Neural cell (in vitro differentiated cells): ENCODE measurements at regions not wholly inside any gene's neighbourhood (a gene's known extent, or its start where the extent isn't known, plus 50 kb on each side); places are given as distances from the start of the nearest gene placed in this dataset.

Source experiments
- H2AFZ ChIP-seq: fragments of 200-600, 300-800 bp; sonication (generic), shearing (Covaris generic); 2 replicates; pipeline ENCODE4 v1.6.0; 2014; ENCODE audit warnings: low read depth, mild to moderate bottlenecking, antibody characterized with exemption, low read length, moderate library complexity
- H3F3A ChIP-seq: fragments of 200-600 bp; shearing (Covaris generic); 2 replicates; pipeline ENCODE4 v1.6.1; 2016; ENCODE audit warnings: mild to moderate bottlenecking, moderate library complexity, mixed read lengths, antibody characterized with exemption, low read length; ENCODE audit not compliant: insufficient read depth, poor library complexity, severe bottlenecking
- H3K27ac ChIP-seq: fragments of 200-600, 300-800 bp; sonication (generic), shearing (Covaris generic); 2 replicates; pipeline ENCODE4 v1.5.1; 2014; ENCODE audit warnings: mild to moderate bottlenecking, low read length, moderate library complexity
- H3K27me3 ChIP-seq: fragments of 300-800, 200-600 bp; sonication (generic), shearing (Covaris generic); 2 replicates; pipeline ENCODE4 v1.6.0; 2014; ENCODE audit warnings: mild to moderate bottlenecking, low read depth, low read length, moderate library complexity; ENCODE audit not compliant: insufficient read depth
- H3K36me3 ChIP-seq: fragments of 300-800, 200-600 bp; sonication (generic), shearing (Covaris generic); 2 replicates; pipeline ENCODE4 v1.5.1; 2014; ENCODE audit warnings: mild to moderate bottlenecking, antibody characterized with exemption, low read length, moderate library complexity; ENCODE audit not compliant: insufficient read depth
- H3K4me2 ChIP-seq: fragments of 300-800, 200-600 bp; sonication (generic), shearing (Covaris generic); 2 replicates; pipeline ENCODE4 v1.6.0; 2014; ENCODE audit warnings: mild to moderate bottlenecking, low read length
- H3K4me3 ChIP-seq: fragments of 300-800, 200-600 bp; sonication (generic), shearing (Covaris generic); 2 replicates; pipeline ENCODE4 v1.5.1; 2014; ENCODE audit warnings: mild to moderate bottlenecking, low read length, moderate library complexity
- H3K79me2 ChIP-seq: fragments of 200-600 bp; shearing (Covaris generic); replicated peaks from 2 replicates; pipeline ENCODE4 v1.6.0; 2014; ENCODE audit warnings: mild to moderate bottlenecking, low read length, moderate library complexity; ENCODE audit not compliant: insufficient read depth
- H3K9ac ChIP-seq: fragments of 300-800, 200-600 bp; sonication (generic), shearing (Covaris generic); 2 replicates; pipeline ENCODE4 v1.6.1; 2016; ENCODE audit warnings: mild to moderate bottlenecking, low read length, mixed read lengths
- H3K9me2 ChIP-seq: fragments of 200-600 bp; shearing (Covaris generic); 2 replicates; pipeline ENCODE4 v1.6.1; 2016; ENCODE audit warnings: mild to moderate bottlenecking, low read length, mixed read lengths; ENCODE audit not compliant: insufficient read depth
- H3K9me3 ChIP-seq: fragments of 200-600, 300-800 bp; sonication (generic), shearing (Covaris generic); 2 replicates; pipeline ENCODE4 v1.6.1; 2016; ENCODE audit warnings: mild to moderate bottlenecking, mixed run types, low read length, moderate library complexity, mixed read lengths
- H4K20me1 ChIP-seq: fragments of 200-600 bp; shearing (Covaris generic); 2 replicates; pipeline ENCODE4 v1.6.1; 2016; ENCODE audit warnings: mild to moderate bottlenecking, mixed run types; ENCODE audit not compliant: insufficient read depth
- CTCF ChIP-seq: fragments of 450-650 bp; IDR thresholded peaks from 2 replicates; pipeline ENCODE4 v1.5.1; 2014; ENCODE audit warnings: antibody characterized with exemption, mild to moderate bottlenecking, moderate library complexity; ENCODE audit not compliant: poor library complexity, severe bottlenecking
- EP300 ChIP-seq: fragments of 450-650 bp; conservative IDR thresholded peaks from 2 replicates; pipeline ENCODE4 v1.6.1; 2014; ENCODE audit warnings: antibody characterized with exemption, mild to moderate bottlenecking, moderate library complexity; ENCODE audit not compliant: poor library complexity, severe bottlenecking
- EZH2 ChIP-seq: fragments of 200-600, 300-800 bp; shearing (Covaris generic), sonication (generic); IDR thresholded peaks from 2 replicates; pipeline ENCODE4 v1.6.1; 2014; ENCODE audit warnings: antibody characterized with exemption, low read length, borderline replicate concordance, mild to moderate bottlenecking; ENCODE audit not compliant: insufficient read depth, poor library complexity, severe bottlenecking
- MXI1 ChIP-seq: fragments of 450-650 bp; conservative IDR thresholded peaks from 2 replicates; pipeline ENCODE4 v1.6.1; 2014; ENCODE audit warnings: antibody characterized with exemption, mild to moderate bottlenecking; ENCODE audit not compliant: poor library complexity, severe bottlenecking
- POLR2AphosphoS5 ChIP-seq: IDR thresholded peaks from 2 replicates; pipeline ENCODE4 v1.6.1; 2012
- RAD21 ChIP-seq: fragments of 450-650 bp; conservative IDR thresholded peaks from 2 replicates; pipeline ENCODE4 v1.6.1; 2014; ENCODE audit warnings: antibody characterized with exemption, mild to moderate bottlenecking, moderate library complexity
- REST ChIP-seq: IDR thresholded peaks from 2 replicates; pipeline ENCODE4 v1.6.1; 2012; ENCODE audit warnings: borderline replicate concordance
- SMC3 ChIP-seq: fragments of 450-650 bp; conservative IDR thresholded peaks from 2 replicates; pipeline ENCODE4 v1.6.1; 2014; ENCODE audit warnings: antibody characterized with exemption, mild to moderate bottlenecking, moderate library complexity; ENCODE audit not compliant: poor library complexity
- TAF1 ChIP-seq: IDR thresholded peaks from 2 replicates; pipeline ENCODE4 v1.6.1; 2012; ENCODE audit warnings: low read depth

GRCh38 chr2:23029951-23030350 lies 355.0 kb upstream of the KLHL29 start:
- H3F3A ChIP-seq: no peaks in the 10 kb centered on the region
- H3K9me3 ChIP-seq: no peaks in the 10 kb centered on the region
- no peaks in the 10 kb centered on the region for H3K9me2 ChIP-seq
- no peak overlapping the region for H3K9ac ChIP-seq
- H4K20me1 ChIP-seq: no peaks in the 10 kb centered on the region
- no peak overlapping the region for H3K27ac ChIP-seq
- no peaks in the 10 kb centered on the region for H3K36me3 ChIP-seq
- no peaks in the 10 kb centered on the region for H3K79me2 ChIP-seq
- no peak overlapping the region for H3K4me2 ChIP-seq
- H3K27me3 ChIP-seq: no peaks in the 10 kb centered on the region
- no peak for TF ChIP-seq TAF1
- TF ChIP-seq REST: no peak
- TF ChIP-seq RAD21: no peak
- TF ChIP-seq MXI1: no peak
- H3K4me3 ChIP-seq: no peak overlapping the region
- H2AFZ ChIP-seq: no peak overlapping the region

DNA sequence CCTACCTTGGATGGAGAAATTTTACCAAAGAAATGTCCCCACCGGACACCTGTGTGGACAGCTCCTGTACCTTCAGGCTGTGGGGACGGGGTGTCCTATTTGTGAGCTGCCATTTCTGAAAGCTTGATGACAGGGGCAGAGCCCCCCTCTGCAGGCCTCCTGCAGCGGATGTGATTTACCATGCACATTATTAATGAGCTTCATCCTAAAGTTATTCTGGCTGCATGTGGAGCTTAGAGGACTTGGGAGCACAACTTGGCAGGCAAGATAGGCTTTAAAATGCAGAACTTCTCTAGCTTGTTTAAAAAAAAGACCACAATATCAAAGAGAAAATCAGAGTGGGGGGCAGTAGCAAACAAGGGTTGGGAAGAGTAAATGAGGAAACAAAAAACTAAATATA lies 350.0 kb upstream of the KLHL29 start:
- no peaks in the 10 kb centered on the region for H3F3A ChIP-seq
- no peak overlapping the region for H3K9ac ChIP-seq
- H3K36me3 ChIP-seq: no peaks in the 10 kb centered on the region
- no peaks in the 10 kb centered on the region for H3K9me2 ChIP-seq
- H3K9me3 ChIP-seq: no peaks in the 10 kb centered on the region
- no peaks in the 10 kb centered on the region for H3K27me3 ChIP-seq
- TF ChIP-seq TAF1 (no peak), EZH2 (no peak), MXI1 (no peak), SMC3 (no peak), POLR2AphosphoS5 (no peak), RAD21 (no peak), REST (no peak), EP300 (no peak), CTCF (no peak)
- H3K27ac ChIP-seq: no peak overlapping the region
- no peaks in the 10 kb centered on the region for H3K79me2 ChIP-seq
- H2AFZ ChIP-seq: no peak overlapping the region
- H4K20me1 ChIP-seq: no peaks in the 10 kb centered on the region
- H3K4me3 ChIP-seq: no peak overlapping the region
- H3K4me2 ChIP-seq: no peak overlapping the region
